Activated T-cell treated with anti-CD3 and anti-CD28 coated beads, Interleukin-2, amount 50 U/mL, for 48 hours (primary cell): ENCODE measurements at regions not wholly inside any gene's neighbourhood (a gene's known extent, or its start where the extent isn't known, plus 50 kb on each side); places are given as distances from the start of the nearest gene placed in this dataset.
"Not testable (repeated sequence)": the region's sequence is repeated elsewhere in the genome, so short reads cannot be mapped to it uniquely, and the experiment has no call there.

Experiments
- DNase-seq, 2 experiments: peaks; one replicate each; pipeline ENCODE4 v3.0.0-alpha.2; 2020

- DNase-seq = no peak
These were observed 153.1 kb downstream of the PCDH17 start for GRCh38 chr13:57784633-57785032.

GRCh38 chr13:57787058-57787791 lies 155.7 kb downstream of the PCDH17 start:
- DNase-seq = no peak

- DNase-seq = no peak
These were observed 168.1 kb downstream of the PCDH17 start for GRCh38 chr13:57799624-57800023.

- no peak for DNase-seq
These were observed 182.1 kb downstream of the PCDH17 start for GRCh38 chr13:57813651-57814050.

GRCh38 chr13:57815600-57815999 lies 184.1 kb downstream of the PCDH17 start:
- no peak for DNase-seq

- DNase-seq = no peak
These were observed 189.4 kb downstream of the PCDH17 start for GRCh38 chr13:57820924-57821323.

GRCh38 chr13:57823704-57824103 lies 192.2 kb downstream of the PCDH17 start:
- DNase-seq = no peak

- no peak for DNase-seq
These were observed 192.6 kb downstream of the PCDH17 start for GRCh38 chr13:57824121-57824520.

- no peak for DNase-seq
These were observed 193.5 kb downstream of the PCDH17 start for GRCh38 chr13:57825066-57825465.

- no peak for DNase-seq
These were observed 198.0 kb downstream of the PCDH17 start for GRCh38 chr13:57829496-57829895.

- no peak for DNase-seq
These were observed 200.6 kb downstream of the PCDH17 start for GRCh38 chr13:57832187-57832586.

- DNase-seq = no peak
These were observed 206.3 kb downstream of the PCDH17 start for GRCh38 chr13:57837801-57838200.

GRCh38 chr13:57843521-57843920 lies 212.0 kb downstream of the PCDH17 start:
- no peak for DNase-seq

- DNase-seq = no peak
These were observed 215.1 kb downstream of the PCDH17 start for GRCh38 chr13:57846600-57847173.

- DNase-seq = no peak
These were observed 226.4 kb downstream of the PCDH17 start for GRCh38 chr13:57857945-57858344.

GRCh38 chr13:57858376-57858775 lies 226.8 kb downstream of the PCDH17 start:
- DNase-seq = no peak

GRCh38 chr13:57862879-57863278 lies 231.3 kb downstream of the PCDH17 start:
- DNase-seq = no peak

GRCh38 chr13:57865600-57866294 lies 234.2 kb downstream of the PCDH17 start:
- no peak for DNase-seq

GRCh38 chr13:57874530-57874929 lies 243.0 kb downstream of the PCDH17 start:
- no peak for DNase-seq

- no peak for DNase-seq
These were observed 246.1 kb downstream of the PCDH17 start for GRCh38 chr13:57877601-57878000.

- DNase-seq = no peak
These were observed 246.7 kb downstream of the PCDH17 start for GRCh38 chr13:57878291-57878690.

- DNase-seq = no peak
These were observed 265.7 kb downstream of the PCDH17 start for GRCh38 chr13:57897225-57897624.

GRCh38 chr13:57899096-57899495 lies 267.6 kb downstream of the PCDH17 start:
- no peak for DNase-seq

- not testable (repeated sequence) for DNase-seq
These were observed 278.3 kb downstream of the PCDH17 start for GRCh38 chr13:57909833-57910232.
